HG03460 (cell line): ENCODE measurements at regions not wholly inside any gene's neighbourhood (a gene's known extent, or its start where the extent isn't known, plus 50 kb on each side); places are given as distances from the start of the nearest gene placed in this dataset.

Experiments
- ATAC-seq: cut with Tn5 transposase; IDR thresholded peaks from one replicate; pipeline ENCODE4 v1.9.1; 2021; ENCODE audit not compliant: unreplicated experiment

DNA sequence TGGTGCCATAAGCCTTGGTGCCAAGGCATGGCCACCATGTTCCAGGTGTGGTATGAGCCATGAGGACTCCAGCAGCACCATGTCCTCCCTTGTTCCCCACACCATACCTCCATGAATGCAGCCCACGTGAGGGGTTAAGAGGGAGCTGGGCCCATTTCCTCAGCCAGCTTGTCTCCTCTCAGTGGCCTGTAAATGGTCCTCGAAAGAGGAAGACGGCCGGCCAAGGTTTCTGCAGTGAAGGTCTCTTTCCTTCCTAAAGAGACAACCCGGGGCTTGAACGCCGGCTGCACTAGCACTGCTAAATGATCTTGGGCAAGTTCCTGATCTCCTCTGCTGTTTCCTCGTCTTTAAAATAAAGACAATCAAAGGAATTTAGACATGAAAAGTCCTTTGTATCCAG is 154.0 kb downstream of the BMP7 start:
- ATAC-seq = no peak

DNA sequence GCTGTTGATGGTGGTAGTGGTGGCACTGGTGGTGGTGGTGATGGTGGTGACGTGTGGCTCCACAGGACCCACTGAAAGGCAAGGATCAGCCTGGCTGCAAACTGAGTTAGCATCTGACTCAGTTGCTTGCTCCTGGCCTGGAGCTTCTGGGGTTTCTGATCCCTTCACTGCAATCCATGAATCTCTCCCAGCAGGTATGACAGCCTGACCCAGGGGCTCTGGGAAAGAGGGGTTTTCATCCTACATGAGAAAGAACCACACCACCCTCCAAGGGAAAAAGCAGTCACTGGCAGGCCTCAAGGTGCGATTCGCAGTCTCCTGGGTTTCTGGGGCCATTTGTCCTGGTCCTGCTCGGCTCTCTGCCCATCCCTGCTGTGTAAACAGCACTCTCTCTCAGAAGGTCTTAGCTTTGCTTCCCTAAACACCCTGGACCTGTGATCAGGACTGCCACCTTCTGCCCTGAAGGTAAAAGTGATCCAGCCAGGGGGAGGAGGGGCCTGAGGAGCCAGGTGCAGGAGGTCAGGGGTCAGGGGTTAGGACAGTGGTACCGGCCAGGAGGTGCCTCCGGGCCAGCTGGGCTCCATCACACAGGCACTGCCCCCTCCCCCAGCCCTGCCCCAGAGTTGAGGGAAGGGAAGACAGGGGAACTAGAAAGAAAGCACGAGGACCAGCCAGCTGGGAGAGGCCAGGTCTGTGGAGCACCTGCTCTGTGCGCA is 152.0 kb downstream of the BMP7 start:
- ATAC-seq = no peak

DNA sequence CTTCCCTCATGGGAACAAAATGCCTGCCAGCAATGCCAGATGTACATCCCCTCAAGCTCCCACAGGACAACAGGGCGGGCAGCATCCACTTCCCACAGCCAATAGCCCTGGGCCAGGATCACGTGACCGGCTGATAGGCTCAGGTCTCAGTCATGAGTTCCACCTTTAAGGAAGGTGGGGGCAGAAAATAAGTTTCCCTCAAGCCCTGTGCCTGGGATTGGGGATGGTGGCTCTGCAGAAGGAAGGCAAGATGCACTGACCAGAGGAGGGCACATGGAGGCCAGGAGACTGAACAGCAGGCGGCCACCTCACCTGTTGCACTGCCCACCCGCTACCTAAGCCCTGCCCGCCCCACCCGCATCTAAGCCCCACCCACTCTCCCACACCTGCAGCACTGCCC is 149.1 kb downstream of the BMP7 start:
- ATAC-seq = no peak

DNA sequence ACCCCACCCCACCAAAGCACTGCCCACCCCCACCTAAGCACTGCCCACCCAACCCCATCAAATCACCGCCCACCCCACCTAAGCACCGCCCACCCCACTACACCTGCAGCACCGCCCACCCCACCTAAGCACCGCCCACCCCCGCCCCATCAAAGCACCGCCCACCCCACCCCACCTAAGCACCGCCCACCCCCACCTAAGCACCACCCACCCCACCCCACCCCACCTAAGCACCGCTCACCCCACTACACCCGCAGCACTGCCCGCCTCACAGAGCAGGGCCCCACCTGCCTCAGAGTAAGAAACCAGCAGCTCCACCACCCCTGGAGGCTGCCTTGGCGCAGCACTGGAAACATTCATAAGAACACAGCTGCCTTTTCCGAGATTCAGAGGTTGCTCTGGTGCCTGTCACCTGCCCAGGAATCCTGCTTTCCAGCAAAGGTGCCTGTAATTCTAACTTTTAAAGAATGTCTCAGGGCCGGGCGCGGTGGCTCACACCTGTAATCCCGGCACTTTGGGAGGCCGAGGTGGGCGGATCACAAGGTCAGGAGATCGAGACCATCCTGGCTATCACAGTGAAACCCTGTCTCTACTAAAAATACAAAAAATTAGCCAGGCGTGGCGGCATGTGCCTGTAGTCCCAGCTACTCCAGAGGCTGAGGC is 148.2 kb downstream of the BMP7 start:
- no peak for ATAC-seq
